H9 (cell line): ENCODE measurements at regions not wholly inside any gene's neighbourhood (a gene's known extent, or its start where the extent isn't known, plus 50 kb on each side); places are given as distances from the start of the nearest gene placed in this dataset.

Source experiments
- DNase-seq: peaks from one replicate; pipeline ENCODE4 v3.0.0-alpha.2; 2017
- H2AFZ ChIP-seq: one replicate; pipeline ENCODE4 v1.6.1; 2013; ENCODE audit warnings: mild to moderate bottlenecking, low read length, control low read depth, moderate library complexity
- H2AK5ac ChIP-seq: 2 replicates; pipeline ENCODE4 v1.6.1; 2013; ENCODE audit warnings: low read length, control low read depth, mixed read lengths; ENCODE audit not compliant: insufficient read length
- H2BK120ac ChIP-seq: one replicate; pipeline ENCODE4 v1.6.1; 2013; ENCODE audit warnings: low read depth, mild to moderate bottlenecking, low read length, control low read depth, inconsistent platforms; ENCODE audit not compliant: poor library complexity, severe bottlenecking
- H2BK12ac ChIP-seq: 2 replicates; pipeline ENCODE4 v1.6.1; 2013; ENCODE audit warnings: low read length, control low read depth, mixed read lengths, low read depth; ENCODE audit not compliant: insufficient read length
- H2BK15ac ChIP-seq: 2 replicates; pipeline ENCODE4 v1.6.1; 2013; ENCODE audit warnings: low read depth, low read length, control low read depth
- H2BK20ac ChIP-seq: one replicate; pipeline ENCODE4 v1.6.1; 2013; ENCODE audit warnings: low read depth, mild to moderate bottlenecking, low read length, control low read depth, inconsistent platforms; ENCODE audit not compliant: poor library complexity, severe bottlenecking
- H2BK5ac ChIP-seq: 2 replicates; pipeline ENCODE4 v1.6.1; 2013; ENCODE audit warnings: low read length, control low read depth, mixed read lengths; ENCODE audit not compliant: insufficient read length
- H3K14ac ChIP-seq: 2 replicates; pipeline ENCODE4 v1.6.1; 2013; ENCODE audit warnings: low read length, control low read depth; ENCODE audit not compliant: insufficient read depth
- H3K18ac ChIP-seq: 2 replicates; pipeline ENCODE4 v1.6.1; 2013; ENCODE audit warnings: low read depth, mild to moderate bottlenecking, mixed read lengths, low read length, control low read depth; ENCODE audit not compliant: insufficient read length
- H3K23ac ChIP-seq: 2 replicates; pipeline ENCODE4 v1.6.1; 2013; ENCODE audit warnings: low read length, control low read depth, mixed read lengths, low read depth; ENCODE audit not compliant: insufficient read length
- H3K23me2 ChIP-seq: 2 replicates; pipeline ENCODE4 v1.6.1; 2013; ENCODE audit warnings: low read depth, mild to moderate bottlenecking, mixed read lengths, low read length, control low read depth; ENCODE audit not compliant: insufficient read length, poor library complexity, severe bottlenecking
- H3K27ac ChIP-seq: 2 replicates; pipeline ENCODE4 v1.5.1; 2013; ENCODE audit warnings: low read length, control low read depth, mixed read lengths, low read depth; ENCODE audit not compliant: insufficient read length
- H3K27me3 ChIP-seq: 2 replicates; pipeline ENCODE4 v1.6.1; 2013; ENCODE audit warnings: low read length, control low read depth, inconsistent platforms; ENCODE audit not compliant: insufficient read depth
- H3K4ac ChIP-seq: 2 replicates; pipeline ENCODE4 v1.6.1; 2013; ENCODE audit warnings: low read depth, mild to moderate bottlenecking, control low read depth, inconsistent platforms, low read length, moderate library complexity
- H3K4me1 ChIP-seq: 2 replicates; pipeline ENCODE4 v1.6.1; 2013; ENCODE audit warnings: low read length, control low read depth, inconsistent platforms; ENCODE audit not compliant: insufficient read depth
- H3K4me2 ChIP-seq: 2 replicates; pipeline ENCODE4 v1.6.1; 2013; ENCODE audit warnings: low read length, control low read depth, mixed read lengths; ENCODE audit not compliant: insufficient read length, insufficient read depth
- H3K56ac ChIP-seq: 2 replicates; pipeline ENCODE4 v1.6.1; 2013; ENCODE audit warnings: low read depth, mild to moderate bottlenecking, mixed read lengths, low read length, control low read depth; ENCODE audit not compliant: insufficient read length
- H3K79me1 ChIP-seq: 2 replicates; pipeline ENCODE4 v1.6.1; 2013; ENCODE audit warnings: low read depth, mild to moderate bottlenecking, moderate library complexity, low read length, control low read depth, inconsistent platforms; ENCODE audit not compliant: insufficient read depth, poor library complexity, severe bottlenecking
- H3K79me2 ChIP-seq: 2 replicates; pipeline ENCODE4 v1.6.1; 2013; ENCODE audit warnings: low read length, control low read depth, inconsistent platforms; ENCODE audit not compliant: insufficient read depth
- H3K9ac ChIP-seq: 2 replicates; pipeline ENCODE4 v1.6.1; 2013; ENCODE audit warnings: low read length, control low read depth, mixed read lengths; ENCODE audit not compliant: insufficient read length; ENCODE audit errors: extremely low read depth
- H3K9me3 ChIP-seq: one replicate; pipeline ENCODE4 v1.6.1; 2013; ENCODE audit warnings: low read depth, low read length, inconsistent platforms; ENCODE audit not compliant: control insufficient read depth
- H3T11ph ChIP-seq: one replicate; pipeline ENCODE4 v1.6.1; 2013; ENCODE audit warnings: mild to moderate bottlenecking, low read length, control low read depth, inconsistent platforms
- H4K20me1 ChIP-seq: one replicate; pipeline ENCODE4 v1.6.1; 2013; ENCODE audit not compliant: control insufficient read depth, insufficient read length, insufficient read depth
- H4K5ac ChIP-seq: 2 replicates; pipeline ENCODE4 v1.6.1; 2013; ENCODE audit warnings: low read depth, mild to moderate bottlenecking, mixed read lengths, low read length, control low read depth; ENCODE audit not compliant: insufficient read length
- H4K8ac ChIP-seq: replicated peaks from 2 replicates; pipeline ENCODE4 v1.6.1; 2013; ENCODE audit warnings: low read length, control low read depth, mixed read lengths, low read depth; ENCODE audit not compliant: insufficient read length
- H4K91ac ChIP-seq: 2 replicates; pipeline ENCODE4 v1.6.1; 2013; ENCODE audit warnings: low read depth, mild to moderate bottlenecking, moderate library complexity, mixed read lengths, low read length, control low read depth; ENCODE audit not compliant: insufficient read length
- H3K27ac Mint-ChIP-seq, 3 experiments: 2 replicates in 2 of 3; 3 replicates in 1 of 3; pipeline ENCODE4 v1.8.0; 2020 to 2021; ENCODE audit warnings: mixed read lengths in 3 of 3, mild to moderate bottlenecking in 1 of 3, moderate library complexity in 1 of 3
- H3K27me3 Mint-ChIP-seq: 2 replicates; pipeline ENCODE4 v1.8.0; 2021; ENCODE audit warnings: low read depth, mild to moderate bottlenecking, moderate library complexity, mixed read lengths
- H3K36me3 Mint-ChIP-seq, 3 experiments: 2 replicates in 2 of 3; 3 replicates in 1 of 3; pipeline ENCODE4 v1.8.0; 2020 to 2021; ENCODE audit warnings: low read depth in 3 of 3, mixed read lengths in 3 of 3; ENCODE audit not compliant: insufficient read depth in 1 of 3
- H3K4me1 Mint-ChIP-seq, 2 experiments: 2 replicates each; pipeline ENCODE4 v1.8.0; 2020; ENCODE audit warnings: mixed read lengths in 2 of 2
- H3K4me3 Mint-ChIP-seq, 2 experiments: 2 replicates in 1 of 2; 3 replicates in 1 of 2; pipeline ENCODE4 v1.8.0; 2020 to 2021; ENCODE audit warnings: mild to moderate bottlenecking in 2 of 2, mixed read lengths in 2 of 2, moderate library complexity in 1 of 2
- H3K9me3 Mint-ChIP-seq, 2 experiments: 2 replicates in 1 of 2; 3 replicates in 1 of 2; pipeline ENCODE4 v1.8.0; 2020; ENCODE audit warnings: mild to moderate bottlenecking in 2 of 2, mixed read lengths in 2 of 2, moderate library complexity in 1 of 2
- CTCF ChIP-seq: fragments of 200-600 bp; sonication (generic); conservative IDR thresholded peaks from 3 replicates; pipeline ENCODE4 v1.8.0; 2021; ENCODE audit warnings: antibody characterized with exemption, mild to moderate bottlenecking
- WGBS: extraction: QIAGEN DNeasy Blood & Tissue Kit; methylation state at CpG from one replicate; pipeline ENCODE4 v1.1.7; 2013; ENCODE audit warnings: missing lambda C conversion rate, low lambda C conversion rate, mixed read lengths; ENCODE audit not compliant: insufficient read length; ENCODE audit errors: extremely low coverage; 5-methylcytosine and 5-hydroxymethylcytosine counted together

DNA sequence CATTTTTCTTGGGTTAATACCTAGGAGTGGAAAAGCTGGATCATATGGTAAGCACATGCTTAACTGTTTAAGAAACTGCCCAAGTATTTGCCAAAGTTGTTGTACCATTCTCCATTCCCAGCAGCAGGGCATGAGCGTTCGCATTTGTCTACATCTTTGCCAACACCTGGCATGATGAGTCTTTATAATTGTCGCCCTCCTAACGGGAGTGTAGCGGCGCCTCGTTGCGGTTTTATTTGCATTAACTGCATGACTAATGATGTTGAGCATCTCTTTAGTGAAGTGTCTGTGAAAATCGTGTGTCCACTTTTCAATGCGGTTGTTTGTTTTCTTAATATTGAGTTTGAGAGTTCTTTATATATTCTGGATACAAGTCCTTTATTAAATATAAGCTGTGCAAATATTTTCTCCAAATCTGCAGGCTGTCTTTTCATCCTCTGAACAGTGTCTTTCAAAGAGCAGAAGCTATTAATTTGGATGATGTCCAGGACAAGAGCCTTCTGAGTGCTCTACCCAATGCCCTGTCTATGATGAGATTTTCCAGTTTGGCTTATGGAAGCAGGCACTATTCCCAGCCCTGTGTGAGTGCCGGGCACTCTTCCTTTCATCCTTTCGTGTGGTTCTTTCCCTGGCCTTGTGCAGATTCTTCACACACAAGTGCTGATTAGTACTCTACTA lies 202.0 kb downstream of the FOXO1 start:
- H3K4me1 ChIP-seq, result no peaks in the 10 kb centered on the region
- H3K4me3 Mint-ChIP-seq, result no peak overlapping the region
- H4K20me1 ChIP-seq, result no peaks in the 10 kb centered on the region
- H3K18ac ChIP-seq, result no peak overlapping the region
- H4K91ac ChIP-seq, result no peak overlapping the region
- no peak overlapping the region for H2BK120ac ChIP-seq
- no peak overlapping the region for H4K5ac ChIP-seq
- H4K8ac ChIP-seq, result no peak overlapping the region
- H3K27ac ChIP-seq, result no peak overlapping the region
- no peak overlapping the region for H3K14ac ChIP-seq
- no peak overlapping the region for H3T11ph ChIP-seq
- H3K36me3 Mint-ChIP-seq, result no peaks in the 10 kb centered on the region
- no peak overlapping the region for H2AFZ ChIP-seq
- peak overlapping the region in 1 of 3 experiments; percentile 76; a peak in 1 of 7 replicates for H3K27ac Mint-ChIP-seq
- WGBS, result no CpG with 5 or more reads among the region's 12 CpGs
- H3K9me3 Mint-ChIP-seq, result no peaks in the 10 kb centered on the region; a peak in 1 of 5 replicates
- no peak overlapping the region for H3K9ac ChIP-seq
- no peaks in the 10 kb centered on the region for H3K27me3 ChIP-seq
- DNase-seq, result no peak
- no peak overlapping the region for H2BK15ac ChIP-seq
- TF ChIP-seq CTCF, result no peak
- no peak overlapping the region for H3K4ac ChIP-seq
- H3K9me3 ChIP-seq, result no peaks in the 10 kb centered on the region
- H3K79me1 ChIP-seq, result no peaks in the 10 kb centered on the region
- H2BK20ac ChIP-seq, result no peak overlapping the region
- no peaks in the 10 kb centered on the region for H3K79me2 ChIP-seq
- H3K4me1 Mint-ChIP-seq, result no peaks in the 10 kb centered on the region; a peak in 1 of 4 replicates
- no peak overlapping the region for H2AK5ac ChIP-seq
- H3K23ac ChIP-seq, result no peak overlapping the region
- no peaks in the 10 kb centered on the region for H3K27me3 Mint-ChIP-seq
- no peak overlapping the region for H2BK5ac ChIP-seq
- H3K23me2 ChIP-seq, result no peaks in the 10 kb centered on the region
- H2BK12ac ChIP-seq, result no peak overlapping the region
- no peak overlapping the region for H3K4me2 ChIP-seq
- H3K56ac ChIP-seq, result no peak overlapping the region
